ENCODE measurements at regions not wholly inside any gene's neighbourhood (a gene's known extent, or its start where the extent isn't known, plus 50 kb on each side); places are given as distances from the start of the nearest gene placed in this dataset.

DNA sequence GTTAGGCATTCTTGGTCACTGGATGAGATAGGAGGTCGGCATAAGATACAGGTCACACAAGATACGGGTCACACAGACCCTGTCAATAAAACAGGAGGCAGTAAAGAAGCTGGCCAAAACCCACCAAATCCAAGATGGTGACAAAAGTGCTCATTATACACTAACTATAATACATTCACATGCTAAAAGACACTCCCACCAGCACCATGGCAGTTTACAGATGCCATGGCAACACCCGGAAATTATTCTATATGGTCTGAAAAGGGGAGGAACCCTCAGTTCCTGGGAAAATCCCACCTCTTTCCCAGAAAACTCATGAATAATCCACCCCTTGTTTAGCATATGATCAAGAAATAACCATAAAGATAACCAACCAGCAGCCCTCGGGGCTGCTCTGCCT, 56.0 kb upstream of the PTPRM start:
- no peak for TF ChIP-seq CTCF (conservative IDR thresholded peaks at IDR 0.05 in 1 of 2, IDR thresholded peaks at IDR 0.05 in 1 of 2; ENCODE audit: extremely low read depth in 1 of 2, insufficient read depth in 1 of 2, low read depth in 1 of 2, low read length in 2 of 2)
- no peak for TF ChIP-seq EZH2 (IDR thresholded peaks at IDR 0.05; ENCODE audit: borderline replicate concordance, low read length)
